Fibroblast of pulmonary artery (primary cell): ENCODE measurements at regions not wholly inside any gene's neighbourhood (a gene's known extent, or its start where the extent isn't known, plus 50 kb on each side); places are given as distances from the start of the nearest gene placed in this dataset.

Experiments used
- DNase-seq: peaks from one replicate; pipeline ENCODE4 v3.0.0-alpha.2; 2010; ENCODE audit warnings: low read depth
- H3K4me3 ChIP-seq: replicated peaks from 2 replicates; pipeline ENCODE4 v1.5.1; 2011; ENCODE audit warnings: low read depth, mild to moderate bottlenecking, control low read depth, low read length, moderate library complexity
- CTCF ChIP-seq: IDR thresholded peaks from 2 replicates; pipeline ENCODE4 v1.5.1; 2011; ENCODE audit warnings: mild to moderate bottlenecking, control low read depth, low read length, inconsistent platforms; ENCODE audit errors: missing control alignments

- TF ChIP-seq CTCF = no peak
These were observed 58.0 kb upstream of the GATA5 start for GRCh38 chr20:62533591-62534495.

GRCh38 chr20:62534526-62535221 is 58.9 kb upstream of the GATA5 start:
- no peak for TF ChIP-seq CTCF
- DNase-seq = no peak
- no peak overlapping the region for H3K4me3 ChIP-seq

More at GRCh38 chr20:62533591-62534495, 58.0 kb upstream of the GATA5 start:
- DNase-seq = no peak
- no peak overlapping the region for H3K4me3 ChIP-seq

- no peak for TF ChIP-seq CTCF
- DNase-seq = no peak
- H3K4me3 ChIP-seq = no peak overlapping the region
These were observed 59.6 kb upstream of the GATA5 start for GRCh38 chr20:62535282-62535811.

- TF ChIP-seq CTCF = no peak
- DNase-seq = no peak
- no peak overlapping the region for H3K4me3 ChIP-seq
These were observed 60.2 kb upstream of the GATA5 start for GRCh38 chr20:62535964-62536363.

GRCh38 chr20:62536871-62537401 is 61.1 kb upstream of the GATA5 start:
- no peak for DNase-seq

More at GRCh38 chr20:62536871-62537401, 61.1 kb upstream of the GATA5 start:
- no peak for TF ChIP-seq CTCF
- no peak overlapping the region for H3K4me3 ChIP-seq
